ENCODE measurements at regions not wholly inside any gene's neighbourhood (a gene's known extent, or its start where the extent isn't known, plus 50 kb on each side); places are given as distances from the start of the nearest gene placed in this dataset.

DNA sequence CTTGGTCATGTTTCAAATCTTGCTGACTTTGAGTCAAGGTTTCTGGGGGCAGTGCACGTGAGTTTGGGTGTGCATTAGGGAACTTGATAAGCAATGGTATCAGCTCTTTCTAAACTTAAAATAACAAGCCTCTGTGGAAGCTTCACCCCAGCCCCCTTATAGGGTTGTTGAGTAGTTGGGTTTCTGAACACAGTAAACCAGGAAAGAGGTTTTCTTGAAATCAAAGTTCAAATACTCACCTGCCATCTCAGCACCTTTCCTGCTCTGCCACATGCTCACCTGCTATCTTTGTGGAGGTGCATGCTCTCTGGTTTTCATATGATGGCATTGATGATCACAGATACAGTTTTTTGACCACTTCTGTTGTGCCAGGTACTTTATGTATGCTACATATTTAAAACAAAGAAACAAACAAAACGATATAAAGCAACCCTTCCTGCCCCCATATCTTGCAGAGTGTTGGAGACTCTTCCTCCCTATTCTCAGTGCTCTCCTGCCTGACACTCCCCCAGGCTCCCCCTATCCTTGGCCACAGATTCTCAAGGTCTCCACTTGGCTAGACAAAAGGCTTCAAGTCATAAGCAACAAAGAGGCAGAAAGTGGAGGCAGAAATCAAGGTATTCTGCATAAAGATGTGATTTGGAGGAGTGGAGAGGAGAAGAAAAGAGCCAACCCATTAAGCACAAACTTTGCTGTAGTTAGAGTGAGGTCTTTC, 360.6 kb downstream of the CYRIA start:
- H3K4me1 ChIP-seq (ENCODE audit: insufficient read depth, low read length, severe bottlenecking): no peaks in the 10 kb centered on the region
- no peak overlapping the region for H2AFZ ChIP-seq (ENCODE audit: low read length)
- no peak overlapping the region for H3K27ac ChIP-seq (ENCODE audit: low read depth, low read length, poor library complexity, severe bottlenecking)
- H3K27me3 ChIP-seq (ENCODE audit: insufficient read depth, low read length): no peaks in the 10 kb centered on the region; the same call in 1 of the 2 replicates
- no peak overlapping the region for H3K4me3 ChIP-seq (ENCODE audit: low read depth, low read length, poor library complexity, severe bottlenecking)
- no peaks in the 10 kb centered on the region for H3K79me2 ChIP-seq (ENCODE audit: insufficient read depth, low read length)
- H3K9me2 ChIP-seq (ENCODE audit: low read depth, low read length): no peaks in the 10 kb centered on the region
- H4K20me1 ChIP-seq (ENCODE audit: insufficient read depth, low read length): no peaks in the 10 kb centered on the region
- H3K9me3 ChIP-seq (ENCODE audit: low read length): no peaks in the 10 kb centered on the region
- H3K36me3 ChIP-seq (ENCODE audit: insufficient read depth, low read length): no peaks in the 10 kb centered on the region
- no peaks in the 10 kb centered on the region for H3F3A ChIP-seq (ENCODE audit: insufficient read depth, low read length)
- no peak overlapping the region for H3K9ac ChIP-seq (ENCODE audit: low read length)
- TF ChIP-seq, protein P1, sequence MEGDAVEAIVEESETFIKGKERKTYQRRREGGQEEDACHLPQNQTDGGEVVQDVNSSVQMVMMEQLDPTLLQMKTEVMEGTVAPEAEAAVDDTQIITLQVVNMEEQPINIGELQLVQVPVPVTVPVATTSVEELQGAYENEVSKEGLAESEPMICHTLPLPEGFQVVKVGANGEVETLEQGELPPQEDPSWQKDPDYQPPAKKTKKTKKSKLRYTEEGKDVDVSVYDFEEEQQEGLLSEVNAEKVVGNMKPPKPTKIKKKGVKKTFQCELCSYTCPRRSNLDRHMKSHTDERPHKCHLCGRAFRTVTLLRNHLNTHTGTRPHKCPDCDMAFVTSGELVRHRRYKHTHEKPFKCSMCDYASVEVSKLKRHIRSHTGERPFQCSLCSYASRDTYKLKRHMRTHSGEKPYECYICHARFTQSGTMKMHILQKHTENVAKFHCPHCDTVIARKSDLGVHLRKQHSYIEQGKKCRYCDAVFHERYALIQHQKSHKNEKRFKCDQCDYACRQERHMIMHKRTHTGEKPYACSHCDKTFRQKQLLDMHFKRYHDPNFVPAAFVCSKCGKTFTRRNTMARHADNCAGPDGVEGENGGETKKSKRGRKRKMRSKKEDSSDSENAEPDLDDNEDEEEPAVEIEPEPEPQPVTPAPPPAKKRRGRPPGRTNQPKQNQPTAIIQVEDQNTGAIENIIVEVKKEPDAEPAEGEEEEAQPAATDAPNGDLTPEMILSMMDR (IDR thresholded peaks at IDR 0.05; ENCODE audit: low read length): no peak
- TF ChIP-seq EZH2 (IDR thresholded peaks at IDR 0.05; ENCODE audit: borderline replicate concordance, low read length): no peak
- H3K4me2 ChIP-seq (ENCODE audit: low read length): no peak overlapping the region

DNA sequence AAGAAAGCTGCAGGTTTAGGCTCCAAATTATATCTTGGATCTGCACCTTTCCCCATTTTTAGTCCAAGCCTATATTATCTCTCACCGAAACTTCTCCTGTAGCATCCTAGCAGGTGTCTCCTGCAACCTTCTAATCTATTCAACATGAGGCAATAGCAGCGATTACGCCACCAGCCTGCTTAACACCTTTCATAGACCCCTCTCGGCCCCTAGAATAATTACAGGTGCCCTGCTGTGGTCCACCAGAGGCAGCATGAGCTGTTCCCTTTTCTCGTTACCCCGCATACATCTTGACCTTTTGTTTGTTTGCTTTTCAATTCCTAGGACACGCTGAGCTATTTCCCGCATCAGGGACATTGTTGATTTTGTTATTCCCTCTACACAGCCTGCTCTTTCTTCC, 361.9 kb downstream of the CYRIA start:
- H3K27me3 ChIP-seq (ENCODE audit: insufficient read depth, low read length): no peaks in the 10 kb centered on the region; the same call in 1 of the 2 replicates
- H3K9me2 ChIP-seq (ENCODE audit: low read depth, low read length): no peaks in the 10 kb centered on the region
- H3K27ac ChIP-seq (ENCODE audit: low read depth, low read length, poor library complexity, severe bottlenecking): no peak overlapping the region
- H3K9ac ChIP-seq (ENCODE audit: low read length): no peak overlapping the region
- H3K4me2 ChIP-seq (ENCODE audit: low read length): no peak overlapping the region
- TF ChIP-seq, protein P1 (IDR thresholded peaks at IDR 0.05; ENCODE audit: low read length): no peak
- no peak for TF ChIP-seq EZH2 (IDR thresholded peaks at IDR 0.05; ENCODE audit: borderline replicate concordance, low read length)
- H3K4me1 ChIP-seq (ENCODE audit: insufficient read depth, low read length, severe bottlenecking): no peaks in the 10 kb centered on the region
- no peaks in the 10 kb centered on the region for H3F3A ChIP-seq (ENCODE audit: insufficient read depth, low read length)
- no peaks in the 10 kb centered on the region for H3K9me3 ChIP-seq (ENCODE audit: low read length)
- H3K79me2 ChIP-seq (ENCODE audit: insufficient read depth, low read length): no peaks in the 10 kb centered on the region
- no peak overlapping the region for H3K4me3 ChIP-seq (ENCODE audit: low read depth, low read length, poor library complexity, severe bottlenecking)
- no peak overlapping the region for H2AFZ ChIP-seq (ENCODE audit: low read length)
- H4K20me1 ChIP-seq (ENCODE audit: insufficient read depth, low read length): no peaks in the 10 kb centered on the region
- H3K36me3 ChIP-seq (ENCODE audit: insufficient read depth, low read length): no peaks in the 10 kb centered on the region

DNA sequence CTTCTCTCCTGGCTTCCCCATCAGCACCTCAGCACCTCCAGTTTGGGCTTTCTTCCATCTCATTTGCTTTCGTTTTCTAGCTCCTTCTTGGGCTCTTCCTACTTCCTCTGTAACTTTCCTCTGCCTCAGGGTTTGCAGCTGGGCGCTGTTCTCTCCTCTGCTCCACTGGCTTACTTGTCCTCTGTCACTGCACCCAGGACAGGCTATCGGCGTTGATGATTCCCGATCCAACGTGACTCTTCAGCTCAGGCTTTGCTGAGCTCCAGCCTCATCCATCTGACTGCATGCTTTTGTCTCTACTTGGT, 362.4 kb downstream of the CYRIA start:
- H3K27ac ChIP-seq (ENCODE audit: low read depth, low read length, poor library complexity, severe bottlenecking): no peak overlapping the region
- H4K20me1 ChIP-seq (ENCODE audit: insufficient read depth, low read length): no peaks in the 10 kb centered on the region
- no peak for TF ChIP-seq EZH2 (IDR thresholded peaks at IDR 0.05; ENCODE audit: borderline replicate concordance, low read length)
- TF ChIP-seq, protein P1 (IDR thresholded peaks at IDR 0.05; ENCODE audit: low read length): no peak
- H3K4me3 ChIP-seq (ENCODE audit: low read depth, low read length, poor library complexity, severe bottlenecking): no peak overlapping the region
- no peaks in the 10 kb centered on the region for H3K9me3 ChIP-seq (ENCODE audit: low read length)
- H3K9ac ChIP-seq (ENCODE audit: low read length): no peak overlapping the region
- no peaks in the 10 kb centered on the region for H3F3A ChIP-seq (ENCODE audit: insufficient read depth, low read length)
- no peaks in the 10 kb centered on the region for H3K4me1 ChIP-seq (ENCODE audit: insufficient read depth, low read length, severe bottlenecking)
- peak overlapping the region; percentile 14; the same call in 1 of the 2 replicates for H3K4me2 ChIP-seq (ENCODE audit: low read length)
- no peaks in the 10 kb centered on the region for H3K79me2 ChIP-seq (ENCODE audit: insufficient read depth, low read length)
- no peaks in the 10 kb centered on the region for H3K36me3 ChIP-seq (ENCODE audit: insufficient read depth, low read length)
- H3K9me2 ChIP-seq (ENCODE audit: low read depth, low read length): no peaks in the 10 kb centered on the region
- H2AFZ ChIP-seq (ENCODE audit: low read length): no peak overlapping the region
- H3K27me3 ChIP-seq (ENCODE audit: insufficient read depth, low read length): no peaks in the 10 kb centered on the region; the same call in 1 of the 2 replicates
